Right lobe of liver (tissue), 6 donors: ENCODE measurements at regions not wholly inside any gene's neighbourhood (a gene's known extent, or its start where the extent isn't known, plus 50 kb on each side); places are given as distances from the start of the nearest gene placed in this dataset.

Experiments used
- ATAC-seq, 4 donors: fragments of 200-7000 bp; cut with Tn5 transposase; one replicate each; pipeline ENCODE4 v1.9.1; 2020; ENCODE audit warnings: mild to moderate bottlenecking in 4 of 4, moderate library complexity in 4 of 4
- DNase-seq, 3 donors: peaks; one replicate each; pipeline ENCODE4 v3.0.0-alpha.2; 2020
- H3K27ac ChIP-seq, 3 donors: fragments of 200-600 bp; one replicate each; pipeline ENCODE4 v1.8.0; 2022
- H3K27me3 ChIP-seq, 2 donors: fragments of 200-600 bp; one replicate each; pipeline ENCODE4 v1.8.0; 2022
- H3K36me3 ChIP-seq, 4 donors: fragments of 200-600 bp; sonication (generic) in 1 of 4; one replicate each; pipeline versions ENCODE4 v1.5.1 to v1.8.0; 2017 to 2022; ENCODE audit warnings: control low read depth in 1 of 4
- H3K4me1 ChIP-seq, 4 donors: fragments of 200-600 bp; sonication (generic) in 1 of 4; one replicate each; pipeline versions ENCODE4 v1.5.1 to v1.8.0; 2017 to 2022; ENCODE audit warnings: control low read depth in 1 of 4
- H3K4me3 ChIP-seq, 3 donors: fragments of 200-600 bp; one replicate each; pipeline ENCODE4 v1.8.0; 2022
- H3K9me3 ChIP-seq, 4 donors: fragments of 200-600 bp; sonication (generic) in 1 of 4; one replicate each; pipeline versions ENCODE4 v1.5.1 to v1.8.0; 2017 to 2022; ENCODE audit warnings: control low read depth in 1 of 4
- CTCF ChIP-seq, 4 donors: fragments of 200-600 bp in 3 of 4; fragments of 450-650 bp in 1 of 4; IDR thresholded peaks; one replicate each; pipeline versions ENCODE4 v1.5.1 to v1.8.0; 2016 to 2022; ENCODE audit warnings: antibody characterized with exemption in 4 of 4, mild to moderate bottlenecking in 2 of 4
- POLR2A ChIP-seq: fragments of 450-650 bp; IDR thresholded peaks from one replicate; pipeline ENCODE4 v1.6.1; 2017; ENCODE audit warnings: antibody characterized with exemption, mild to moderate bottlenecking
- WGBS: methylation state at CpG from one replicate; pipeline ENCODE4 v1.1.6; 2018; ENCODE audit warnings: low coverage, low lambda C conversion rate; ENCODE audit not compliant: insufficient coverage; ENCODE audit errors: missing lambda C conversion rate; 5-methylcytosine and 5-hydroxymethylcytosine counted together
- intact Hi-C, 2 donors: fragments of 100-400 bp; cut with DNase I; formaldehyde crosslinking; loops; one replicate each; pipeline versions ENCODE4 v1.11.2 to v1.14.1; 2022
- donor health status: DM: no; HTN: yes; CAD: no.
- donor health status: DM: no; HTN: no; CAD: no.
- donor health status: DM: no; HTN: no; CAD: no.
- donor health status: DM: no; HTN: yes; CAD: no.
- donor health status: DM: no; HTN: yes; CAD: no.

- no peak for TF ChIP-seq POLR2A
- TF ChIP-seq CTCF (IDR thresholded peaks at IDR 0.05) = no peak
- H3K36me3 ChIP-seq = no peaks in the 10 kb centered on the region
- ATAC-seq = no peak
- WGBS = 45% methylated on average over 5 of the region's 11 CpGs
- no peaks in the 10 kb centered on the region for H3K4me1 ChIP-seq
- no peaks in the 10 kb centered on the region for H3K9me3 ChIP-seq
- no peak for DNase-seq
- intact Hi-C loops = no loop called here
- no peak overlapping the region for H3K27ac ChIP-seq
- H3K27me3 ChIP-seq = no peaks in the 10 kb centered on the region
- no peak overlapping the region for H3K4me3 ChIP-seq
These were observed 53.6 kb upstream of the CAB39 start for GRCh38 chr2:230658877-230659652.

GRCh38 chr2:230660294-230661060 lies 52.2 kb upstream of the CAB39 start:
- intact Hi-C loops = no loop called here
- DNase-seq (peak in 1 of 3 donors; percentile 40), ATAC-seq (peak; percentile 50 to 66 (median 54))
- Histone ChIP-seq H3K9me3 (no peaks in the 10 kb centered on the region), H3K4me3 (no peak overlapping the region), H3K4me1 (no peaks in the 10 kb centered on the region), H3K36me3 (no peaks in the 10 kb centered on the region), H3K27me3 (no peaks in the 10 kb centered on the region), H3K27ac (peak overlapping the region in 2 of 3 donors; percentile 47 to 57)
- WGBS = 37% methylated on average over 9 of the region's 15 CpGs
- TF ChIP-seq POLR2A = no peak
- TF ChIP-seq CTCF (IDR thresholded peaks at IDR 0.05) = no peak

GRCh38 chr2:230661072-230661957 lies 51.3 kb upstream of the CAB39 start:
- Histone ChIP-seq H3K36me3 (no peaks in the 10 kb centered on the region), H3K4me3 (no peak overlapping the region), H3K9me3 (no peaks in the 10 kb centered on the region), H3K27me3 (no peaks in the 10 kb centered on the region), H3K4me1 (no peaks in the 10 kb centered on the region), H3K27ac (no peak overlapping the region)
- ATAC-seq (peak in 2 of 4 donors; percentile 8 to 20), DNase-seq (no peak)
- WGBS = 62% methylated on average over 4 of the region's 8 CpGs
- TF ChIP-seq POLR2A (no peak), CTCF (IDR thresholded peaks at IDR 0.05) (no peak)
- intact Hi-C loops = no loop called here
